ENCODE measurements at regions not wholly inside any gene's neighbourhood (a gene's known extent, or its start where the extent isn't known, plus 50 kb on each side); places are given as distances from the start of the nearest gene placed in this dataset.

DNA sequence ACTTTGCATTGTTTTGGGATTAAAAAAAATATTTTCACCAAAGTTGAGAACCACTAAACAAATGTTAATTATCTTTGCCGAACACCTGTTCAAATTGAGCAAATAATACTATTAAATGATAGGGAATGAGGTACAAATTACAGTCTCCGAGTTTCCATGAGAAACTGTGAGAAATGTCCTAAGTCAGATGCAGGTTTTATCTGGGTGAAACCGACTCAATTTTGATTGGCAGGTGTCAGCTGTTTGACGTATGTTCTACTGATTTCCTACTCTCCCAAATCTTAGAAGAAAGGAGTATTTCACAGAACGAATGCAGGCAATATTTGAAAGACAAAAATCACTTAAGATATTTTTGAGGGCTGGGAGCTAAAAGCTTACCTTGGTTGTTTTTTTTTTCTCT lies 622.0 kb upstream of the GOT2 start (continued):
- TF ChIP-seq PBX2 (CRISPR knock-in tag; IDR thresholded peaks at IDR 0.05; ENCODE audit: low read depth) (peak; percentile 32; the same call in 1 of the 2 replicates), PBX2 (tag; conservative IDR thresholded peaks at IDR 0.05; ENCODE audit: low read depth) (no peak; the same call in 1 of the 2 replicates), RREB1 (CRISPR knock-in tag; IDR thresholded peaks at IDR 0.05) (no peak), HNRNPLL (IDR thresholded peaks at IDR 0.05; ENCODE audit: low read depth, low read length, poor library complexity, severe bottlenecking) (no peak), ETS2 (tag; IDR thresholded peaks at IDR 0.05; ENCODE audit: borderline replicate concordance, poor library complexity, severe bottlenecking) (no peak), MEIS2 (IDR thresholded peaks at IDR 0.05; ENCODE audit: partially characterized antibody) (peak; percentile 76)
- TF ChIP-seq, protein P1, sequence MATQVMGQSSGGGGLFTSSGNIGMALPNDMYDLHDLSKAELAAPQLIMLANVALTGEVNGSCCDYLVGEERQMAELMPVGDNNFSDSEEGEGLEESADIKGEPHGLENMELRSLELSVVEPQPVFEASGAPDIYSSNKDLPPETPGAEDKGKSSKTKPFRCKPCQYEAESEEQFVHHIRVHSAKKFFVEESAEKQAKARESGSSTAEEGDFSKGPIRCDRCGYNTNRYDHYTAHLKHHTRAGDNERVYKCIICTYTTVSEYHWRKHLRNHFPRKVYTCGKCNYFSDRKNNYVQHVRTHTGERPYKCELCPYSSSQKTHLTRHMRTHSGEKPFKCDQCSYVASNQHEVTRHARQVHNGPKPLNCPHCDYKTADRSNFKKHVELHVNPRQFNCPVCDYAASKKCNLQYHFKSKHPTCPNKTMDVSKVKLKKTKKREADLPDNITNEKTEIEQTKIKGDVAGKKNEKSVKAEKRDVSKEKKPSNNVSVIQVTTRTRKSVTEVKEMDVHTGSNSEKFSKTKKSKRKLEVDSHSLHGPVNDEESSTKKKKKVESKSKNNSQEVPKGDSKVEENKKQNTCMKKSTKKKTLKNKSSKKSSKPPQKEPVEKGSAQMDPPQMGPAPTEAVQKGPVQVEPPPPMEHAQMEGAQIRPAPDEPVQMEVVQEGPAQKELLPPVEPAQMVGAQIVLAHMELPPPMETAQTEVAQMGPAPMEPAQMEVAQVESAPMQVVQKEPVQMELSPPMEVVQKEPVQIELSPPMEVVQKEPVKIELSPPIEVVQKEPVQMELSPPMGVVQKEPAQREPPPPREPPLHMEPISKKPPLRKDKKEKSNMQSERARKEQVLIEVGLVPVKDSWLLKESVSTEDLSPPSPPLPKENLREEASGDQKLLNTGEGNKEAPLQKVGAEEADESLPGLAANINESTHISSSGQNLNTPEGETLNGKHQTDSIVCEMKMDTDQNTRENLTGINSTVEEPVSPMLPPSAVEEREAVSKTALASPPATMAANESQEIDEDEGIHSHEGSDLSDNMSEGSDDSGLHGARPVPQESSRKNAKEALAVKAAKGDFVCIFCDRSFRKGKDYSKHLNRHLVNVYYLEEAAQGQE (IDR thresholded peaks at IDR 0.05; ENCODE audit: borderline replicate concordance) = peak; percentile 63
- TF ChIP-seq, protein P1 (CRISPR knock-in tag; IDR thresholded peaks at IDR 0.05; ENCODE audit: low read depth) = no peak
